ENCODE measurements at regions not wholly inside any gene's neighbourhood (a gene's known extent, or its start where the extent isn't known, plus 50 kb on each side); places are given as distances from the start of the nearest gene placed in this dataset.

- TF ChIP-seq, protein P1, sequence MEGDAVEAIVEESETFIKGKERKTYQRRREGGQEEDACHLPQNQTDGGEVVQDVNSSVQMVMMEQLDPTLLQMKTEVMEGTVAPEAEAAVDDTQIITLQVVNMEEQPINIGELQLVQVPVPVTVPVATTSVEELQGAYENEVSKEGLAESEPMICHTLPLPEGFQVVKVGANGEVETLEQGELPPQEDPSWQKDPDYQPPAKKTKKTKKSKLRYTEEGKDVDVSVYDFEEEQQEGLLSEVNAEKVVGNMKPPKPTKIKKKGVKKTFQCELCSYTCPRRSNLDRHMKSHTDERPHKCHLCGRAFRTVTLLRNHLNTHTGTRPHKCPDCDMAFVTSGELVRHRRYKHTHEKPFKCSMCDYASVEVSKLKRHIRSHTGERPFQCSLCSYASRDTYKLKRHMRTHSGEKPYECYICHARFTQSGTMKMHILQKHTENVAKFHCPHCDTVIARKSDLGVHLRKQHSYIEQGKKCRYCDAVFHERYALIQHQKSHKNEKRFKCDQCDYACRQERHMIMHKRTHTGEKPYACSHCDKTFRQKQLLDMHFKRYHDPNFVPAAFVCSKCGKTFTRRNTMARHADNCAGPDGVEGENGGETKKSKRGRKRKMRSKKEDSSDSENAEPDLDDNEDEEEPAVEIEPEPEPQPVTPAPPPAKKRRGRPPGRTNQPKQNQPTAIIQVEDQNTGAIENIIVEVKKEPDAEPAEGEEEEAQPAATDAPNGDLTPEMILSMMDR (IDR thresholded peaks at IDR 0.05; ENCODE audit: low read depth, low read length, missing input control) = no peak
- TF ChIP-seq HNF4G (IDR thresholded peaks at IDR 0.05) (no peak), MAX (IDR thresholded peaks at IDR 0.05) (no peak), RAD21 (IDR thresholded peaks at IDR 0.05) (no peak), GABPA (IDR thresholded peaks at IDR 0.05 in 1 of 2, conservative IDR thresholded peaks at IDR 0.05 in 1 of 2) (no peak)
- TF ChIP-seq, protein P2, sequence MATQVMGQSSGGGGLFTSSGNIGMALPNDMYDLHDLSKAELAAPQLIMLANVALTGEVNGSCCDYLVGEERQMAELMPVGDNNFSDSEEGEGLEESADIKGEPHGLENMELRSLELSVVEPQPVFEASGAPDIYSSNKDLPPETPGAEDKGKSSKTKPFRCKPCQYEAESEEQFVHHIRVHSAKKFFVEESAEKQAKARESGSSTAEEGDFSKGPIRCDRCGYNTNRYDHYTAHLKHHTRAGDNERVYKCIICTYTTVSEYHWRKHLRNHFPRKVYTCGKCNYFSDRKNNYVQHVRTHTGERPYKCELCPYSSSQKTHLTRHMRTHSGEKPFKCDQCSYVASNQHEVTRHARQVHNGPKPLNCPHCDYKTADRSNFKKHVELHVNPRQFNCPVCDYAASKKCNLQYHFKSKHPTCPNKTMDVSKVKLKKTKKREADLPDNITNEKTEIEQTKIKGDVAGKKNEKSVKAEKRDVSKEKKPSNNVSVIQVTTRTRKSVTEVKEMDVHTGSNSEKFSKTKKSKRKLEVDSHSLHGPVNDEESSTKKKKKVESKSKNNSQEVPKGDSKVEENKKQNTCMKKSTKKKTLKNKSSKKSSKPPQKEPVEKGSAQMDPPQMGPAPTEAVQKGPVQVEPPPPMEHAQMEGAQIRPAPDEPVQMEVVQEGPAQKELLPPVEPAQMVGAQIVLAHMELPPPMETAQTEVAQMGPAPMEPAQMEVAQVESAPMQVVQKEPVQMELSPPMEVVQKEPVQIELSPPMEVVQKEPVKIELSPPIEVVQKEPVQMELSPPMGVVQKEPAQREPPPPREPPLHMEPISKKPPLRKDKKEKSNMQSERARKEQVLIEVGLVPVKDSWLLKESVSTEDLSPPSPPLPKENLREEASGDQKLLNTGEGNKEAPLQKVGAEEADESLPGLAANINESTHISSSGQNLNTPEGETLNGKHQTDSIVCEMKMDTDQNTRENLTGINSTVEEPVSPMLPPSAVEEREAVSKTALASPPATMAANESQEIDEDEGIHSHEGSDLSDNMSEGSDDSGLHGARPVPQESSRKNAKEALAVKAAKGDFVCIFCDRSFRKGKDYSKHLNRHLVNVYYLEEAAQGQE (IDR thresholded peaks at IDR 0.05) = no peak
Measured at GRCh38 chr9:108078811-108079210, 589.2 kb upstream of the KLF4 start.
